Non-pigmented ciliary epithelial cell (primary cell): ENCODE measurements at regions not wholly inside any gene's neighbourhood (a gene's known extent, or its start where the extent isn't known, plus 50 kb on each side); places are given as distances from the start of the nearest gene placed in this dataset.

Experiments used
- DNase-seq: peaks from one replicate; pipeline ENCODE4 v3.0.0-alpha.2; 2010; ENCODE audit warnings: low read depth

- no peak for DNase-seq
Measured at GRCh38 chr4:23245203-23245832, 552.6 kb downstream of the GBA3 start.

- DNase-seq: no peak
Measured at GRCh38 chr4:23242962-23243361, 550.2 kb downstream of the GBA3 start.

DNA sequence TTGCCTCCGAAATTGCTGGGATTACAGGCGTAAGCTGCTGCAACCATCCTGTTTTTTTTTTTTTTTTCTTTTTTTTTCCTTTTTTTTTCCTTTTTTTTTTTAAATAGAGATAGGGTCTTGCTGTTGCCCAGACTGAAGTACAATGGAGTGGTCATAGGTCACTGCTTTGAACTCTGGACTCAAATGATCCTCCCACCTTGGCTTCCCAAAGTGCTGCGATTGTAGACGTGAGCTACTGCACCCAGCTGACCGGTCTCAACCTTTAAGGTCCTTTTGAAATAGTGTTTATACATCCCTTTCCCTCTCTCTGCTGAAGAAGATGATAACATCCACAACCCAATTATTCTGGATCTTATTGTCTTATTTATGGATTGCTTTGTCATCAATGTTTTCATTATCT, 548.7 kb downstream of the GBA3 start:
- DNase-seq: no peak

GRCh38 chr4:23238848-23239247, 546.1 kb downstream of the GBA3 start:
- DNase-seq: no peak

- no peak for DNase-seq
Measured at GRCh38 chr4:23237771-23238170, 545.0 kb downstream of the GBA3 start.

DNA sequence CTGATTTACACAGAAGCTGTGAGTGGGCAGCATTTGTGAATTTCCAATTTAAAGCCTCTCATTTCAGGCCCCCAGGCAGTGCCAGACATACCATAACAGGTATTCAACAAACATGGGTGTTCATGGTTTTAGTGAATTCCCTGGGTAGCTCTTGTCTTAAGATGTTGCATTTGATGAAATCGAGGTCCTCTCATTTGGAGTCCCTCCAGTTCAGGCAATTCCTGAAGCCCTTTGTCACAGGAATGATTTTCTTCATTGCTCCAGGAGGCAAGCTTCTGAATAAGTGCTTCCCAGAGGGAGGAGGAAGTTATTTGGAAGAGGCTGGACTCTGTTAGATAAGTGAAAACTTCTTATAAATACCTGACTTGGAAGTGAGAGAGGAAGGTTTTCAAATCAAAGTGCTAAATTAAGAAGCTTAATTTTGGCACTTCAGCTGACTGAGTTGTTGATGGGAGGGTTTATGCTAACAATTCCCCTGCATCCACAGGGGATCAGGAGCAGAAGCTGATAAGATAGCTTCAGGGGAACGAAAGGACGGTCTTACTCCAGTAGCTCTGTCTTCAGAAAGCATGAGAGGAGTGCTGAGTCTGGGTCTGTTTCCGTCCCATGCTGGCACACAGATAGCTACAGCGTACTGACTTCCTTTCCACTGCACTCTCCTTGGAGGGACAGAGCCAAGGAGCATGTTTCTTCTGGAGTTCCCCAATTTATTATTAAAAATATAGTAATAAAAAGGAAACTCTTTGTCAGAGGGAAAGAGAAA, 543.1 kb downstream of the GBA3 start:
- no peak for DNase-seq

GRCh38 chr4:23234716-23235115, 542.0 kb downstream of the GBA3 start:
- DNase-seq: peak; percentile 9

- DNase-seq: no peak
Measured at GRCh38 chr4:23234018-23234417, 541.3 kb downstream of the GBA3 start.

DNA sequence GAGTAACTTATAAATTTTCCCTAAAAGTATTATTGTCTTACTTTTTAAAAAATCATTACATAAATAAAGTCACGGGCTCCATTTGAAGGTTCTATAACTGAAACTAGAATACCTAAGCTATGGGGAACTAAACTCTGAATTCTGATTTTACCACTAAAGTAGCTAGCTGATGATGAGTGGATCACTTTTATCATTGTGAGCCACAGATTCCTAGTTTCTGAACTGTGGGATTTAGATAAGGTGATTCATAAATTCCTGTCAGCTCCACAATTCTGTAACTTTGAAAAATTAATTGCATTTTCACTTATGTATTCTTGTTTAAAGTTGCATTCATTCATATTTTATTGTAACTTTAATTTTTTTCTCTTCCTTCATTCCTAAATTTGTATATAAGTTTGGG, 540.9 kb downstream of the GBA3 start:
- no peak for DNase-seq

DNA sequence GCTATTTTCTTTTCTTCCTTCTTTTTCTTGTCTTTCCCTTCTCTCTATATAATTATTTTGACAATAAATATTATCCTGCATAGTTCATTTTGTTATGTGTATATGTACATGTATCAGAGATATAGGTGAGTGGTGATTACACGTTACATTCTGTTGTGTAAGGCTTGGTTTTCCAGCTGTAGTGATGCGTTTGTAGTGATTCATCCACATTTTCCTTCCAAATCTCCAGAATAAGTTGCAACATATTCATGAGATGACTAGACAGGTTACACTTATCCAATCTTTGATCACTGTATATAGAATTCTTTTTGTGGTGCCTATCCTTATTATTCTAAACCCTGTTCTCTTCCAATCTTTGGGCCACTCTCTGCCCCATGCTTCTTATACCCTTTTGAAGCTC, 540.2 kb downstream of the GBA3 start:
- DNase-seq: no peak

- no peak for DNase-seq
Measured at GRCh38 chr4:23225564-23225963, 532.8 kb downstream of the GBA3 start.

DNA sequence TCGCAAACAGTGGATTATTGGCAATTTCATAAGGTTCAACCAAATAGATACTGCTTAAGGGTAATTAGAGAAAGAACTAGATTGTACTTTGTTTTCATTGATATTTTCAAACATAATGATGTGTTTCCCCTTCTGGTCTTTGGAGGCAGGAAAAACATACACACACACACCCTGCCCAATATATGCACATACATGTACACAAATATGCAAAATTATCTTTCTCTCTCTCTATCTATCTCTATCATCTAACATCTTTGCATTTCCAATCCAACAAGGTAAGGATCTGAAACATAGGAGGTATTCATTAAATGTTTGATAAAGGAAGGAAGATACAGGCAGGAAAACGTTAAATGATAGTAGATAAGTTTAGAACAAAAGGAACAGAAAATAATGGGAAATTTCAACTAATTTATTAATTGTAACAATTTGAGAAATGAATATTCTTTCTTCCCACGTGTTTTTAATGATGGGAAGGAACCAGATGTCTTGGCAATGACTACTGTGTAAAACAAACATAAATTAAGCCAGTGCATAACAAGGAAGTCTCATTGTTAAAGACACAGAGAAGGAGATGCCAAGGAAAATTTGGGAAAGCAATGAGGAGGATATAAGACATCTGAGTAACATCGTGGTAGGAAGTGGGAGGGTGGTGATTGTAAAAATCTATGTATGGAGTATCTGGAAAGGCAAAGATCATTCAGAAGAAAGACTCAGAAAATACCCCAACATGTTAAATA, 532.1 kb downstream of the GBA3 start:
- no peak for DNase-seq

GRCh38 chr4:23220911-23221310, 528.2 kb downstream of the GBA3 start:
- DNase-seq: no peak

- no peak for DNase-seq
Measured at GRCh38 chr4:23219779-23220408, 527.2 kb downstream of the GBA3 start.

DNA sequence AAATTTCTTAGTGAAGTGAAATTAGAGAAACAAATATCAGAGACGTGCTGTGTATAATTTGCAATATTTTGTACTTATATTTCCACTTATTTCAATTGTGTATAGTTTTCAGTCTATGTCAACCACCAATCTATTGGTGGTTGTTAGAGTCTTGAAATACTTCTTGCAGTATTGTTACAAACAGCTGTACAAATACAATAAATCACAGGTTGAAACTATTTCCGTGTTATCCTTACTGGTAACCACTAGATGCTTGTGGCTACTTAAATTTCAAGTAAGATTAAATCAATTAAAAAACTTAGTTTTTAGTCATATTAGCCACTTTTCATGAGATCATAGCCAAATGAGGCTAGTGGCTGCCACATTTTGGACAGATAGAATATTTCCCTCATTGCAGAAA, 520.5 kb downstream of the GBA3 start:
- no peak for DNase-seq

DNA sequence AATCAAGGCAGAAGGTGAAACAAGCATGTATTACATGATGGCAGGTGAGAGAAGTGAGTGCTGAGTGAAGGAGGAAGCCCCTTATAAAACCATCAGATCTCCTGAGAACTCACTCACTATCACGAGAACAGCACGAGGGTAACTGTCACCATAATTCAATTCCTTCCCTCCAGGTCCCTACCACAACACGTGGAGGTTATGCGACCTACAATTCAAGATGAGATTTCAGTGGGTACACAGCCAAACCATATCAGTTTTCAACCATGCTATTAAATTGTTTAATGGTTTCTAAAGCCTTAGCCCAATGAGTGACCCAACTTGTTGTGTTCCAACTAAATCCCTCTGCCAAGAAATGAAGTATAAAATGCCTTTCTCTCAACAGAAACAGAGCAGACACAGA, 519.8 kb downstream of the GBA3 start:
- no peak for DNase-seq

DNA sequence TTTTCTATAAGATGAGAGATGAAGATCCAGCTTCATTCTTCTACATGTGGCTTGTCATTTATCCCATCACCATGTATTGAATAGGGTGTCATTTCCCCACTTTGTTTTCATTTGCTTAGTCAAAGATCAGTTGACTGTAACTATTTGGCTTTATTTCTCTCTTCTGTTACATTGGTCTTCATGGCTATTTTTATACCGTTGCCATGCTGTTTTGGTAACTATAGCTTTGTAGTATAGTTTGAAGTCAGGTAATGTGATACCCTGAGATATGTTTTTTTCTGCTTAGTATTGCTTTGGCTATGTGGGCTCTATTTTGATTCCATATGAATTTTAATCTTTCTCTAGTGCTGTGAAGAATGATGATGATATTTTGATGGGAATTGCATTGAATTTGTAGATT, 514.3 kb downstream of the GBA3 start:
- no peak for DNase-seq

DNA sequence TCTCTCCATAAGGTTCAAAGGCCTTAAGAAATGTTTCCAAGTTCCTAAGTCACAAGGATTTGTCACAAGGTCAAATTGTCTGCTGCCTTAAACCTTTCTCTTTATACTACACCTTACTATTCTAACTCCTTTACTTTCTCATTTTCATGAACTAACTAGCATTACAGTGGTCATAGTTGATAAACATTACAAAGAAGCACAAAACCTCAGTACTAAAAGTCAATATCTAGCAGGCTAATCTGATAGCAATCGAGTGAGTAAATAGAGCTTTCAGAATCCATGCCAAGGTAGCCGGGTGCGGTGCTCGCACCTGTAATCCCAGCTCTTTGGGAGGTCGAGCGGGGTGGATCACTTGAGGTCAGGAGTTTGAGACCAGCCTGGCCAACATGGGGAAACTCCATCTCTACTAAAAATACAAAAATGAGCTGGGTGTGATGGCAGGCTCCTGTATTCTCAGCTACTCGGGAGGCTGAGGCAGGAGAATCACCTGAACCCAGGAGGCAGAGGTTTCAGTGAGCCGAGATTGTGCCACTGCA, 510.0 kb downstream of the GBA3 start:
- DNase-seq: no peak

GRCh38 chr4:23194751-23195150, 502.0 kb downstream of the GBA3 start:
- DNase-seq: no peak

DNA sequence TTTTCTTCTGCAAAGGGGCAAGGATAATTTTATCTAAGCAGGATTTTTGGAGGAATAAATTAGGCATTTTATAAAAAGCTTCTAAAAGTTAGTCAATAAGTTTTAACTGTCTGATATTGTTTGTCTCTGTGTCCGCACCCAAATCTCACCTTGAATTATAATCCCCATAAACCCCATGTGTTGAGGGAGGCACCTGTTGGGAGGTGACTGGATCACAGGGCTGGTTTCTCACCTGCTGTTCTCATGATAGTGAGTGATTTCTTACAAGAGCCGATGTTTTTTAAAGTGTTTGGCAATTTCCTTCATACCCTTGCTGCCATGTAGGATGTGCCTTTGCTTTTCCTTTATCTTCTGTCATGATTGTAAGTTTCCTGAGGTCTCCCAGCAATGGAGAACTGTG, 481.4 kb downstream of the GBA3 start:
- no peak for DNase-seq

GRCh38 chr4:23171976-23172375, 479.2 kb downstream of the GBA3 start:
- DNase-seq: no peak

GRCh38 chr4:23169608-23170311, 477.0 kb downstream of the GBA3 start:
- DNase-seq: no peak
